ENCODE measurements at regions not wholly inside any gene's neighbourhood (a gene's known extent, or its start where the extent isn't known, plus 50 kb on each side); places are given as distances from the start of the nearest gene placed in this dataset.
A peak's percentile ranks its signal among the peaks of the same experiment; 100 is the strongest.

DNA sequence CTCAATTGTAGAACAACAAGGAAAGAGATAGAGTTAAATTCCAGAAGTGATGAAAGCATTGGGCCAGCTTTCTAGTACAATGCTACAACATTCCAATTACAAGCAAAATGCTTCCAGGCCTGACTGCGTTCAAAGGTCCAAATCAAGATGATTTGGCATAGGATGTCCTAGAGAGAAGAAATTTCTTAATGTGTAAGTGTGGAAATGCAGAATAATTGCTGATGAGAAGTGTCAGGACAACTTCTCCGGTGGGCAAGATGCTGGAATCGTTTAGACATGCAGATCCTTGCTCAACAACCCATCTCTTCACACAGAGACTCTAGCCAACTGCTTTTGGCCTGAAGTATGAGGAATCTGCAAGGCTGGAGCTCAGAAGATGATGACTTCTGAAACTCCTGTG lies 71.1 kb upstream of the PDZRN3 start:
- ATAC-seq (ENCODE audit: insufficient number of reproducible peaks, low FRiP score, low read depth) = no peak
- Histone ChIP-seq H3K27me3 (replicated peaks; ENCODE audit: insufficient read depth) (no peaks in the 10 kb centered on the region), H3K9me3 (no peaks in the 10 kb centered on the region), H3K36me3 (no peaks in the 10 kb centered on the region), H3K4me1 (ENCODE audit: control insufficient read depth in 1 of 2, low read depth in 2 of 2) (peaks cover 6 to 17% of the 10 kb centered on the region in 2 donors), H3K27ac (peak overlapping the region; percentile 15 to 55), H3K4me3 (no peak overlapping the region)
- DNase-seq (ENCODE audit: low spot score) = no peak
- TF ChIP-seq, protein P1, sequence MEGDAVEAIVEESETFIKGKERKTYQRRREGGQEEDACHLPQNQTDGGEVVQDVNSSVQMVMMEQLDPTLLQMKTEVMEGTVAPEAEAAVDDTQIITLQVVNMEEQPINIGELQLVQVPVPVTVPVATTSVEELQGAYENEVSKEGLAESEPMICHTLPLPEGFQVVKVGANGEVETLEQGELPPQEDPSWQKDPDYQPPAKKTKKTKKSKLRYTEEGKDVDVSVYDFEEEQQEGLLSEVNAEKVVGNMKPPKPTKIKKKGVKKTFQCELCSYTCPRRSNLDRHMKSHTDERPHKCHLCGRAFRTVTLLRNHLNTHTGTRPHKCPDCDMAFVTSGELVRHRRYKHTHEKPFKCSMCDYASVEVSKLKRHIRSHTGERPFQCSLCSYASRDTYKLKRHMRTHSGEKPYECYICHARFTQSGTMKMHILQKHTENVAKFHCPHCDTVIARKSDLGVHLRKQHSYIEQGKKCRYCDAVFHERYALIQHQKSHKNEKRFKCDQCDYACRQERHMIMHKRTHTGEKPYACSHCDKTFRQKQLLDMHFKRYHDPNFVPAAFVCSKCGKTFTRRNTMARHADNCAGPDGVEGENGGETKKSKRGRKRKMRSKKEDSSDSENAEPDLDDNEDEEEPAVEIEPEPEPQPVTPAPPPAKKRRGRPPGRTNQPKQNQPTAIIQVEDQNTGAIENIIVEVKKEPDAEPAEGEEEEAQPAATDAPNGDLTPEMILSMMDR (IDR thresholded peaks at IDR 0.05) = no peak

DNA sequence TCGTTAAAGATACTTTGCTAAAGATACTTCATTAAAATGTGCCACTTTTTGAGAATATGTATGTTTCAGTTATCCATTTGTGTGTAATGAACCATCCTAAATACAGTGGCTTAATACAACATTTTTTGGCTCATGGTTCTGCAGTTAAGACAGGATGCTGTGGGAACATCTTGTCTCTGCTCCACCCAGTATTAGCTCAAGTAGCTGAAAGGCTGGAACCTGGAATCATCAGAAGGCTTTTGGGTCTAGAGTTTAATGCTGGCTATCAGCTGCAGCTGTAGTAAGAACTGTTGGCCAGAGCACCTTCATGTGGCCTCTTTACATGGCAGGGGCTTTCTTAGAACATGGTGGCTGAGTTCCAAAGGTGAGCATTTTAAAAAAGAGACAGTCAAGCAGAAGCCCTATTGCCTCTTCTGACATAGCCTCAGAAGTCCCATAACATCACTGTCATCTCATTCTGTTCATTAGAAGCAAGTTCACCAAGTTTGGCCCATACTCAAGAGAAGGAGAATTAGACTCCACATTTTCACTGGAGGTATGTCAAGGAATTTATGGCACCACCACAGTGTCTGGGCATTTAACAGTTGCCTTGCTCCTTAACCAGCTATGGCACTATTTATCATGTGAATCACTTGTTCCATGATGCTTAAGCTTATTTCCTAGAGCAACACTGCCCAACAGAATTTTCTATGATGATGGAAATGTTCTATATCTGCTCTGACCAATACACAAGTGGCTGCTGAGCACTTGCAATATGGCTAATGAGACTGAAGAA lies 70.4 kb upstream of the PDZRN3 start:
- Histone ChIP-seq H3K36me3 (no peaks in the 10 kb centered on the region), H3K27me3 (replicated peaks; ENCODE audit: insufficient read depth) (no peaks in the 10 kb centered on the region), H3K27ac (peak overlapping the region; percentile 15 to 55), H3K9me3 (no peaks in the 10 kb centered on the region), H3K4me3 (no peak overlapping the region), H3K4me1 (ENCODE audit: control insufficient read depth in 1 of 2, low read depth in 2 of 2) (peaks cover 6 to 17% of the 10 kb centered on the region in 2 donors)
- no peak for DNase-seq (ENCODE audit: low spot score)
- TF ChIP-seq, protein P1 (IDR thresholded peaks at IDR 0.05) = no peak
- no peak for ATAC-seq (ENCODE audit: insufficient number of reproducible peaks, low FRiP score, low read depth)

DNA sequence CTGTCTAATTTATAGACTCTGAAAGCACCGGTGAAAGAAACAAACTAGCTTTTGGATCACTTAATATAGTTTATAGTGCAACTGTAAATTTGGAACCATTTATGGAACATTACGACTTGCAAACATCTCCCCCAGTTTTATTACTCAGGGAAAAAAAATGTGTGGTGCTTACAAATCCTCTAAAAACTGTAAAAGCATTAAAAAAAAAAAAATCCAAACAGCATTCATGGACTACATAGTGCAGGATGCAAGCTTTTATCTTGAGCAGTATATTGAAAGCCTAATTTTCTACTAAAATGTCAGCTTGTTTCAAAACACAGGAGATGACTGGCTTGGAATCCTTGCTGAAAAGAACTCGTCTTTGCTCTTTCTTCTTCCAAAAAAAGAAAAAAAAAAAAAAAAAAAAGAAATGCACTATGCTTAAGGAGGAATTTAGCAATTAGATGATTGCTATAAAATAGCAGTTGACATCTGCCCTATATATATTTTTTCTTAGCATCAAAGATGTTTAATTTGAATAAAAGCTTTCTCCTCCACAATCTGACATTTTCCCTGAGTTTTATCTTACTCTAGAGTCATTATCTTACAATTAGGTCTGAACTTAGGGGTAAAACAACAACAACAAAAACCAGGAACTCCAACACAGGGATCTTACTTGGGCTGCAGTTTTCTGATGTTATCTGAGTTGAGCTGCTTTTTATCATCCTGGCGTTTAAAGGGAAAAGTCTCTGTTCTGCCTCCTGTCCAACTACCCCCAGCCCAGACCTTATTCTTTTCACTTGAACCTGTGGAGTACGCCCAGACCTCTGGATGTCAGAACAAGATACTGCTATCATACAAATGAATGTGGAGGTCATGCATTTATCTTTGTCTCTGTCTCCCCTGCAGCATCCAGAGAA lies 62.6 kb upstream of the PDZRN3 start:
- H3K27me3 ChIP-seq (replicated peaks; ENCODE audit: insufficient read depth) = no peaks in the 10 kb centered on the region
- no peak overlapping the region for H3K27ac ChIP-seq
- no peak for DNase-seq (ENCODE audit: low spot score)
- no peak overlapping the region for H3K4me3 ChIP-seq
- peaks cover 0 to 8% of the 10 kb centered on the region in 2 donors for H3K4me1 ChIP-seq (ENCODE audit: control insufficient read depth in 1 of 2, low read depth in 2 of 2)
- TF ChIP-seq, protein P1 (IDR thresholded peaks at IDR 0.05) = no peak
- ATAC-seq (ENCODE audit: insufficient number of reproducible peaks, low FRiP score, low read depth) = no peak
- no peaks in the 10 kb centered on the region for H3K36me3 ChIP-seq
- no peaks in the 10 kb centered on the region for H3K9me3 ChIP-seq

DNA sequence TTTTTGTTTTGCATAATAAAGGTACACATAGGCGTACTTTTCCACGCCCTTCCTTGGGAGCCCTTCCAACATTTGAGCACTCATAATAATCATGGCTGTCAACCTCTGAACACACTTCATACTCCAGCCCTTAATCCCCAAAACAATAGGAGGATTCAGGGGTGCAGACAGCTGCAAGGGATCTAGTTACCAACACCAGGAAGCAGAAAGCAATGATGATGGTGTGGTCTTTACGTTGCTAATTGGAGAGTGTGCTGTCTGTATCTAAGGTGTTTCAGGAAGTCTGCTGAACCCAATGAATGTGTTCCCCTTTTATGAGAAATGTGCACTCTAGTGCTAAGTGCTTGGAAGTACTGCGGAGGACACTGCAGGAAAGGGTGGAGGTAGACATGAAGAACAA lies 60.3 kb upstream of the PDZRN3 start:
- Histone ChIP-seq H3K4me3 (no peak overlapping the region), H3K4me1 (ENCODE audit: control insufficient read depth in 1 of 2, low read depth in 2 of 2) (peaks cover 11 to 28% of the 10 kb centered on the region in 2 donors), H3K27ac (no peak overlapping the region), H3K27me3 (replicated peaks; ENCODE audit: insufficient read depth) (no peaks in the 10 kb centered on the region), H3K9me3 (no peaks in the 10 kb centered on the region), H3K36me3 (no peaks in the 10 kb centered on the region)
- TF ChIP-seq, protein P1 (IDR thresholded peaks at IDR 0.05) = no peak
- DNase-seq (ENCODE audit: low spot score) (no peak), ATAC-seq (ENCODE audit: insufficient number of reproducible peaks, low FRiP score, low read depth) (no peak)

DNA sequence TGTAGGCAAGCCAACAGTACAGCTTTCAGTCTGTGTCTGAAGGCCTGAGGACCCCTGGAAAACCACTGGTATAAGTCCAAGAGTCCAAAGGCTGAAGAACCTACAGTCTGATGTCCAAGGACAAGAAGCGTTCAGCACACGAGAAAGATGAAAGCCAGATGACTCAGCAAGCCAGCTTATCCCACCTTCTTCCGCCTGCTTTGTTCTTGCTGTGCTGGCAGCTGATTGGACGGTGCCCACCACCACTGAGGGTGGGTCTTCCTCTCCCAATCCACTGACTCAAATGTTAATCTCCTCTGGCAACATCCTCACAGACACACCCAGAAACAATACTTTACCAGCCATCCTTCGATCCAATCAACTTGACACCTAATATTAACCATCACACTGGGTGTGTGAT lies 59.0 kb upstream of the PDZRN3 start:
- Histone ChIP-seq H3K27me3 (replicated peaks; ENCODE audit: insufficient read depth) (no peaks in the 10 kb centered on the region), H3K36me3 (no peaks in the 10 kb centered on the region), H3K27ac (no peak overlapping the region), H3K9me3 (no peaks in the 10 kb centered on the region), H3K4me3 (no peak overlapping the region), H3K4me1 (ENCODE audit: control insufficient read depth in 1 of 2, low read depth in 2 of 2) (peaks cover 11 to 29% of the 10 kb centered on the region in 2 donors)
- ATAC-seq (ENCODE audit: insufficient number of reproducible peaks, low FRiP score, low read depth) (no peak), DNase-seq (ENCODE audit: low spot score) (no peak)
- TF ChIP-seq, protein P1 (IDR thresholded peaks at IDR 0.05) = no peak

Measured in thoracic aorta (tissue), 2 donors.